H9 (cell line): ENCODE measurements at regions not wholly inside any gene's neighbourhood (a gene's known extent, or its start where the extent isn't known, plus 50 kb on each side); places are given as distances from the start of the nearest gene placed in this dataset.

Source experiments
- DNase-seq: peaks from one replicate; pipeline ENCODE4 v3.0.0-alpha.2; 2017
- H2AFZ ChIP-seq: one replicate; pipeline ENCODE4 v1.6.1; 2013; ENCODE audit warnings: mild to moderate bottlenecking, low read length, control low read depth, moderate library complexity
- H2AK5ac ChIP-seq: 2 replicates; pipeline ENCODE4 v1.6.1; 2013; ENCODE audit warnings: low read length, control low read depth, mixed read lengths; ENCODE audit not compliant: insufficient read length
- H2BK120ac ChIP-seq: one replicate; pipeline ENCODE4 v1.6.1; 2013; ENCODE audit warnings: low read depth, mild to moderate bottlenecking, low read length, control low read depth, inconsistent platforms; ENCODE audit not compliant: poor library complexity, severe bottlenecking
- H2BK12ac ChIP-seq: 2 replicates; pipeline ENCODE4 v1.6.1; 2013; ENCODE audit warnings: low read length, control low read depth, mixed read lengths, low read depth; ENCODE audit not compliant: insufficient read length
- H2BK15ac ChIP-seq: 2 replicates; pipeline ENCODE4 v1.6.1; 2013; ENCODE audit warnings: low read depth, low read length, control low read depth
- H2BK20ac ChIP-seq: one replicate; pipeline ENCODE4 v1.6.1; 2013; ENCODE audit warnings: low read depth, mild to moderate bottlenecking, low read length, control low read depth, inconsistent platforms; ENCODE audit not compliant: poor library complexity, severe bottlenecking
- H2BK5ac ChIP-seq: 2 replicates; pipeline ENCODE4 v1.6.1; 2013; ENCODE audit warnings: low read length, control low read depth, mixed read lengths; ENCODE audit not compliant: insufficient read length
- H3K14ac ChIP-seq: 2 replicates; pipeline ENCODE4 v1.6.1; 2013; ENCODE audit warnings: low read length, control low read depth; ENCODE audit not compliant: insufficient read depth
- H3K18ac ChIP-seq: 2 replicates; pipeline ENCODE4 v1.6.1; 2013; ENCODE audit warnings: low read depth, mild to moderate bottlenecking, mixed read lengths, low read length, control low read depth; ENCODE audit not compliant: insufficient read length
- H3K23ac ChIP-seq: 2 replicates; pipeline ENCODE4 v1.6.1; 2013; ENCODE audit warnings: low read length, control low read depth, mixed read lengths, low read depth; ENCODE audit not compliant: insufficient read length
- H3K23me2 ChIP-seq: 2 replicates; pipeline ENCODE4 v1.6.1; 2013; ENCODE audit warnings: low read depth, mild to moderate bottlenecking, mixed read lengths, low read length, control low read depth; ENCODE audit not compliant: insufficient read length, poor library complexity, severe bottlenecking
- H3K27ac ChIP-seq: 2 replicates; pipeline ENCODE4 v1.5.1; 2013; ENCODE audit warnings: low read length, control low read depth, mixed read lengths, low read depth; ENCODE audit not compliant: insufficient read length
- H3K27me3 ChIP-seq: 2 replicates; pipeline ENCODE4 v1.6.1; 2013; ENCODE audit warnings: low read length, control low read depth, inconsistent platforms; ENCODE audit not compliant: insufficient read depth
- H3K4ac ChIP-seq: 2 replicates; pipeline ENCODE4 v1.6.1; 2013; ENCODE audit warnings: low read depth, mild to moderate bottlenecking, control low read depth, inconsistent platforms, low read length, moderate library complexity
- H3K4me1 ChIP-seq: 2 replicates; pipeline ENCODE4 v1.6.1; 2013; ENCODE audit warnings: low read length, control low read depth, inconsistent platforms; ENCODE audit not compliant: insufficient read depth
- H3K4me2 ChIP-seq: 2 replicates; pipeline ENCODE4 v1.6.1; 2013; ENCODE audit warnings: low read length, control low read depth, mixed read lengths; ENCODE audit not compliant: insufficient read length, insufficient read depth
- H3K56ac ChIP-seq: 2 replicates; pipeline ENCODE4 v1.6.1; 2013; ENCODE audit warnings: low read depth, mild to moderate bottlenecking, mixed read lengths, low read length, control low read depth; ENCODE audit not compliant: insufficient read length
- H3K79me1 ChIP-seq: 2 replicates; pipeline ENCODE4 v1.6.1; 2013; ENCODE audit warnings: low read depth, mild to moderate bottlenecking, moderate library complexity, low read length, control low read depth, inconsistent platforms; ENCODE audit not compliant: insufficient read depth, poor library complexity, severe bottlenecking
- H3K79me2 ChIP-seq: 2 replicates; pipeline ENCODE4 v1.6.1; 2013; ENCODE audit warnings: low read length, control low read depth, inconsistent platforms; ENCODE audit not compliant: insufficient read depth
- H3K9ac ChIP-seq: 2 replicates; pipeline ENCODE4 v1.6.1; 2013; ENCODE audit warnings: low read length, control low read depth, mixed read lengths; ENCODE audit not compliant: insufficient read length; ENCODE audit errors: extremely low read depth
- H3K9me3 ChIP-seq: one replicate; pipeline ENCODE4 v1.6.1; 2013; ENCODE audit warnings: low read depth, low read length, inconsistent platforms; ENCODE audit not compliant: control insufficient read depth
- H3T11ph ChIP-seq: one replicate; pipeline ENCODE4 v1.6.1; 2013; ENCODE audit warnings: mild to moderate bottlenecking, low read length, control low read depth, inconsistent platforms
- H4K20me1 ChIP-seq: one replicate; pipeline ENCODE4 v1.6.1; 2013; ENCODE audit not compliant: control insufficient read depth, insufficient read length, insufficient read depth
- H4K5ac ChIP-seq: 2 replicates; pipeline ENCODE4 v1.6.1; 2013; ENCODE audit warnings: low read depth, mild to moderate bottlenecking, mixed read lengths, low read length, control low read depth; ENCODE audit not compliant: insufficient read length
- H4K8ac ChIP-seq: replicated peaks from 2 replicates; pipeline ENCODE4 v1.6.1; 2013; ENCODE audit warnings: low read length, control low read depth, mixed read lengths, low read depth; ENCODE audit not compliant: insufficient read length
- H4K91ac ChIP-seq: 2 replicates; pipeline ENCODE4 v1.6.1; 2013; ENCODE audit warnings: low read depth, mild to moderate bottlenecking, moderate library complexity, mixed read lengths, low read length, control low read depth; ENCODE audit not compliant: insufficient read length
- H3K27ac Mint-ChIP-seq, 3 experiments: 2 replicates in 2 of 3; 3 replicates in 1 of 3; pipeline ENCODE4 v1.8.0; 2020 to 2021; ENCODE audit warnings: mixed read lengths in 3 of 3, mild to moderate bottlenecking in 1 of 3, moderate library complexity in 1 of 3
- H3K27me3 Mint-ChIP-seq: 2 replicates; pipeline ENCODE4 v1.8.0; 2021; ENCODE audit warnings: low read depth, mild to moderate bottlenecking, moderate library complexity, mixed read lengths
- H3K36me3 Mint-ChIP-seq, 3 experiments: 2 replicates in 2 of 3; 3 replicates in 1 of 3; pipeline ENCODE4 v1.8.0; 2020 to 2021; ENCODE audit warnings: low read depth in 3 of 3, mixed read lengths in 3 of 3; ENCODE audit not compliant: insufficient read depth in 1 of 3
- H3K4me1 Mint-ChIP-seq, 2 experiments: 2 replicates each; pipeline ENCODE4 v1.8.0; 2020; ENCODE audit warnings: mixed read lengths in 2 of 2
- H3K4me3 Mint-ChIP-seq, 2 experiments: 2 replicates in 1 of 2; 3 replicates in 1 of 2; pipeline ENCODE4 v1.8.0; 2020 to 2021; ENCODE audit warnings: mild to moderate bottlenecking in 2 of 2, mixed read lengths in 2 of 2, moderate library complexity in 1 of 2
- H3K9me3 Mint-ChIP-seq, 2 experiments: 2 replicates in 1 of 2; 3 replicates in 1 of 2; pipeline ENCODE4 v1.8.0; 2020; ENCODE audit warnings: mild to moderate bottlenecking in 2 of 2, mixed read lengths in 2 of 2, moderate library complexity in 1 of 2
- WGBS: extraction: QIAGEN DNeasy Blood & Tissue Kit; methylation state at CpG from one replicate; pipeline ENCODE4 v1.1.7; 2013; ENCODE audit warnings: missing lambda C conversion rate, low lambda C conversion rate, mixed read lengths; ENCODE audit not compliant: insufficient read length; ENCODE audit errors: extremely low coverage; 5-methylcytosine and 5-hydroxymethylcytosine counted together
- TF ChIP-seq, protein P1 (sequence below): fragments of 200-600 bp; sonication (generic); conservative IDR thresholded peaks from 3 replicates; pipeline ENCODE4 v1.8.0; 2021; ENCODE audit warnings: antibody characterized with exemption, mild to moderate bottlenecking

- Histone ChIP-seq H2AFZ (no peak overlapping the region), H2BK15ac (no peak overlapping the region), H3K79me1 (no peaks in the 10 kb centered on the region), H3K27me3 (no peaks in the 10 kb centered on the region), H3K4me1 (no peaks in the 10 kb centered on the region), H3K56ac (no peak overlapping the region), H3K9ac (no peak overlapping the region), H3K23ac (no peak overlapping the region), H3T11ph (no peak overlapping the region), H2BK12ac (no peak overlapping the region), H3K4me2 (no peak overlapping the region), H3K23me2 (no peaks in the 10 kb centered on the region), H4K8ac (no peak overlapping the region), H3K79me2 (no peaks in the 10 kb centered on the region), H3K27ac (no peak overlapping the region), H4K20me1 (no peaks in the 10 kb centered on the region), H2BK5ac (no peak overlapping the region), H4K91ac (no peak overlapping the region), H2BK120ac (no peak overlapping the region), H3K14ac (no peak overlapping the region), H3K4ac (no peak overlapping the region), H4K5ac (no peak overlapping the region), H3K18ac (no peak overlapping the region), H2AK5ac (no peak overlapping the region), H2BK20ac (no peak overlapping the region), H3K9me3 (no peaks in the 10 kb centered on the region)
- peaks cover 0 to 2% of the 10 kb centered on the region in 2 experiments; a peak in 2 of 4 replicates for H3K4me1 Mint-ChIP-seq
- no peaks in the 10 kb centered on the region; the same call in 1 of the 2 replicates for H3K27me3 Mint-ChIP-seq
- H3K36me3 Mint-ChIP-seq: no peaks in the 10 kb centered on the region
- no peak overlapping the region for H3K4me3 Mint-ChIP-seq
- whole genome bisulfite sequencing: no CpG with 5 or more reads among the region's 5 CpGs
- TF ChIP-seq, protein P1, sequence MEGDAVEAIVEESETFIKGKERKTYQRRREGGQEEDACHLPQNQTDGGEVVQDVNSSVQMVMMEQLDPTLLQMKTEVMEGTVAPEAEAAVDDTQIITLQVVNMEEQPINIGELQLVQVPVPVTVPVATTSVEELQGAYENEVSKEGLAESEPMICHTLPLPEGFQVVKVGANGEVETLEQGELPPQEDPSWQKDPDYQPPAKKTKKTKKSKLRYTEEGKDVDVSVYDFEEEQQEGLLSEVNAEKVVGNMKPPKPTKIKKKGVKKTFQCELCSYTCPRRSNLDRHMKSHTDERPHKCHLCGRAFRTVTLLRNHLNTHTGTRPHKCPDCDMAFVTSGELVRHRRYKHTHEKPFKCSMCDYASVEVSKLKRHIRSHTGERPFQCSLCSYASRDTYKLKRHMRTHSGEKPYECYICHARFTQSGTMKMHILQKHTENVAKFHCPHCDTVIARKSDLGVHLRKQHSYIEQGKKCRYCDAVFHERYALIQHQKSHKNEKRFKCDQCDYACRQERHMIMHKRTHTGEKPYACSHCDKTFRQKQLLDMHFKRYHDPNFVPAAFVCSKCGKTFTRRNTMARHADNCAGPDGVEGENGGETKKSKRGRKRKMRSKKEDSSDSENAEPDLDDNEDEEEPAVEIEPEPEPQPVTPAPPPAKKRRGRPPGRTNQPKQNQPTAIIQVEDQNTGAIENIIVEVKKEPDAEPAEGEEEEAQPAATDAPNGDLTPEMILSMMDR: no peak
- H3K27ac Mint-ChIP-seq: no peak overlapping the region
- H3K9me3 Mint-ChIP-seq: no peaks in the 10 kb centered on the region
- DNase-seq: no peak
Measured at GRCh38 chr11:35061516-35062440, 77.2 kb upstream of the CD44 start.
